GM19467 (cell line): ENCODE measurements at regions not wholly inside any gene's neighbourhood (a gene's known extent, or its start where the extent isn't known, plus 50 kb on each side); places are given as distances from the start of the nearest gene placed in this dataset.
"Not testable (repeated sequence)": the region's sequence is repeated elsewhere in the genome, so short reads cannot be mapped to it uniquely, and the experiment has no call there.

Experiments
- ATAC-seq: cut with Tn5 transposase; IDR thresholded peaks from one replicate; pipeline ENCODE4 v1.9.1; 2021; ENCODE audit warnings: mild to moderate bottlenecking, moderate library complexity; ENCODE audit not compliant: unreplicated experiment

DNA sequence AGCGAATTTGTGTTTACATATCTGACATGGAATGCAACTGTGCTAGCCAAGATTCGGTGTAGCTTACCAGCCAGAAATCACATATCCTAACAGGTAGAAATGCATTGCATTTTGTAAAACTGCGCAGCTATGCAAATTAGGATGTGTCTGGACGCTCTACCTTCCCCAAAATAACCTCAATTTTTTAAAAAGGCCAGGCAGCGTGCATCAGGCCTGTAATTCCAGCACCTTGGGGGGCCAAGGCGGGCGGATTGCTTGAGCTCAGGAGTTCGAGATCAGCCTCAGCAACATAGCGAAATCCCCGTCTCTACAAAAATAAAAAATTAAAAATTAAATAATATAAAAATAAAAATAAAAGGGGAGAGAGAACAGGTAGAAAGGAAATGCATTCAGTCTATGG, 305.0 kb downstream of the TYW1 start:
- no peak for ATAC-seq

GRCh38 chr7:67302113-67303039, 305.7 kb downstream of the TYW1 start:
- peak; percentile 91 for ATAC-seq

DNA sequence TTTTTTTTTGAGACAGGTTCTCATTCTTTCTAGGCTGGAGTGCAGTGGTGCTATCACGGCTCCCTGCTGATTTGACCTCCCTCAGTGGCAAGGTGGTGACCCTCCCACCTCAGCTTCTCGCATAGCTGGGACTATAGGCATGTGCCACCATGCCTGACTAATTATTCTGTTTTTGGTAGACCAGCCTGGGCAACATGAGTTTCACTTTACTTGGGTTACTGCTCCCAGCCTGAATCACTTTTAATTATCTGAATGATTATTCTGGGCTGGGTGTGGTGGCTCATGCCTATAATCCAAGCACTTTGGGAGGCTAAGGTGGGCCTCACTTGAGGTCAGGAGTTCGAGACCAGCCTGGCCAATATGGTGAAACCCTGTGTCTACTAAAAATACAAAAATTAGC, 308.2 kb downstream of the TYW1 start:
- not testable (repeated sequence) for ATAC-seq

DNA sequence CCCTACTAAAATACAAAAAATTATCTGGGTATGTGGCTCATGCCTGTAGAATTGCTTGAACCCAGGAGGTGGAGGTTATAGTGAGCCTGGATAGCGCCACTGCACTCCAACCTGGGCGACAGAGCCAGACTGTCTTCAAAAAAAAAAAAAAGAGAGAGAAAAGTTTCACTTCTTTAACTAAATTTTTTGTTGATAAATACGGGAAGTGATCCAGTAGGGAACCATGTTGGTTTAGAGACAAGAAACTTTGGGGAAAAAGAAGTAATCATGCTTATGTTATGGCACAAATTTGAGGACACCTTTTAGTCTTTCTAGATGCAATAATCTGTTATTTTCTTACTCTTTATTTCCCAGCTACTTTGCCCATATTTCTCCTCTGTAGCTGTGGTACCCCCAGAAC, 309.7 kb downstream of the TYW1 start:
- ATAC-seq: no peak

GRCh38 chr7:67309764-67310549, 313.3 kb downstream of the TYW1 start:
- no peak for ATAC-seq

GRCh38 chr7:67311901-67312300, 315.3 kb downstream of the TYW1 start:
- no peak for ATAC-seq

- no peak for ATAC-seq
These were observed 316.6 kb downstream of the TYW1 start for GRCh38 chr7:67313213-67313612.

DNA sequence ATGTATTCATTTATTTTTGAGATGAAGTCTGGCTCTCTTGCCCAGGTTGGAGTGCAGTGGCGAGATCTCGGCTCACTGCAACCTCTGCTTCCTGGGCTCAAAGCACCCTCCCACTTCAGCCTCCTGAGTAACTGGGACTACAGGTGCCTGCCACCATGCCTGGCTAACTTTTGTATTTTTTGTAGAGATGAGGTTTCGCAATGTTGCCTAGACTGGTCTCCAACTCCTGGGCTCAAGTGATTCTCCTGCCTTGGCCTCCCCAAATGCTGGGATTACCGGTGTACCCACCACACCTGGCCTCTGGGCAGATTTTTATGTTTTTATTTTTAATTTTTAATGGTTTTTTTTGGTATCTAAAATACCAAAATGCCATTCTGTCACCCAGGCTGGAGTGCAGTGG, 320.3 kb downstream of the TYW1 start:
- not testable (repeated sequence) for ATAC-seq

- not testable (repeated sequence) for ATAC-seq
These were observed 331.6 kb downstream of the TYW1 start for GRCh38 chr7:67328257-67328656.

DNA sequence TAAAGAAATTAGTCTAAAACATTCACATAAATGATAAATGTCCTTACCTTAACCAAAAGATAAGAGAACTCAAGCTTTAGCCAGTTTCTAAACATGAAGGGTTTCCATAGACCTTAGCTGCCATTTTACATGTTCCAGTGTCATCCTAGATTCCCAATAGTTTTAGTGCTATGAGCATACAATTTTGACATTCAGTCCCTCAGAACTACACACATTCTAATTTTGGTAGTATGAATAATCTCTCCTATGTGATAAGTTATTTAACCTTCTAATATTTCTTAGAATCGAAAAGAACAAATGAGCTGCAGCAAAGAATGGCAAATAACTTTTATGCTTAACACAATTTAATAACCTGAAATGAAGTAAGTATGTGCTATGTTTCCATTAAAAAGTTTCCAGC, 338.5 kb downstream of the TYW1 start:
- not testable (repeated sequence) for ATAC-seq

DNA sequence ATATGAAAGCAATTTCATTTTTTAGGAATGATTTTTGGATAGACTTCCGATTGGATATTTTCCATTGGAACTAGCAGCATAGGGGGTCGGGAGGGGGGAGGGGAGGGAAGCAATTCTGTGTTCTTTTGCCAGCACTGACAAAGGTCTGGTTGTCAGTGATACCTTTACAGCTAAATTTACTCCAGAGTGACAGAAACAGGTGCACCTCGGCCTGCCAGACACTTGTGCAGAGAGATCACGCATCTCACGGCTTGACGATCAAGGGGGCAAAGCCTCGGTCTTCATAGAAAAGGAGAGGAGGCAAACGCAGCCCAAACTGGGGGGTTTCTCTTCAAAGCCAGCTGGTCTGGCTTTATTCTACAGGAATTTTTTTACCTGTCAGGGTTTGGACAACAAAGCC, 339.0 kb downstream of the TYW1 start:
- ATAC-seq: not testable (repeated sequence)

DNA sequence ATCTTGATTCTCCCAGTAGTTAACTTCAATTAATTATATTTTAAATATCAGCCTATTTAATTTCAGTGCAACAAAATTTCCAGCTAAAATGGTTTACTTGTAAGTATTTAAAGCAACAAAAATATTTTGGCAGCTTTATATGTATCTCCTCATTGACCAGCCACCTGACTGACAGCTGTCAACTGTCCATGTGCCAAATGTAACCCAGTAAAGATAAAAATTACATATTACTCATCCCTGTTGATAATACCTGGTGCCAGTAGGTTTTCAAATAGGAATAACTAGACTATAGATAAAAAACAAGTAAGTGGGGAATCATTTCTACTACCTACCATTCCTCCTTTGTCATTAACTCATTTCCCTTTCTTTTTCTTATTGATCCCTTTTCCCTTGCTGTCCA, 341.9 kb downstream of the TYW1 start:
- not testable (repeated sequence) for ATAC-seq

GRCh38 chr7:67341153-67341768, 344.6 kb downstream of the TYW1 start:
- ATAC-seq: no peak

DNA sequence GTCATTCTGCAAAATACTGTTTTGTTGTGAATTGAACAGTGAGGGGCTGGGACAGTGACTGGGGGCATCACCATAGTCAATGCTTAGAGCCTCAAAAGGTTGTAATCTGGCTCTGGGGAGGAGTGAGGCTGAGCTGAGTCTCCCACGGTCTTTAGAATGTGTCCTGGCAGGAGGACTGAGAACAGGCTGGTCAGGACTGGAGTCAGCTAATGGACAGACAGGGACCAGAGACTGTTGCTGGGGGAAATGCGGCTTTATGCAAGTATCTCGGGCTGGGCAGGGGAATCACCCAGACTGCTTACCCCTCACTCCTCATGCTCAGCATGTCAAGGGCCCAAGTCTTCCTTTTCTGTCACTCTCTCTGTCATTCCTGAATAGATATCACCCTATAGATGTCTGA, 346.5 kb downstream of the TYW1 start:
- no peak for ATAC-seq

GRCh38 chr7:67343572-67343971, 346.9 kb downstream of the TYW1 start:
- ATAC-seq: no peak

- ATAC-seq: no peak
These were observed 348.0 kb downstream of the TYW1 start for GRCh38 chr7:67344481-67345193.

DNA sequence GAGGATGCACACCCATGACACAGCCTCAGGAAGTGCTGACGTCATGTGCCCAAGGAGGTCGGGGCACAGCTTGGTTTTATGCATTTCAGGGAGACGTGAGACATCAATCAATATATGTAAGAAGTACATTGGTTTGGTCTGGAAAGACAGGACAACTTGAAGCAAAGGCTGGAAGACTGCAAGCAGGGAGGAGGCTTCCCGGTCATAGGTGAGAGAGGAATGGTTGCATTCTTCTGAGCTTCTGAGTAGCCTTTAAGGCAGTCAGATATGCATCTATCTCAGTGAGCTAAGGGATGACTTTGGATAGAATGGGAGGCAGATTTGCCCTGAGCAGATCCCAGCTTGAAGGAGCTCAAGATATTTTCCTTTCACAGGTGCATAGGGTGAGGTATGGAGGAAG, 349.5 kb downstream of the TYW1 start:
- no peak for ATAC-seq

- no peak for ATAC-seq
These were observed 350.2 kb downstream of the TYW1 start for GRCh38 chr7:67346876-67347275.

DNA sequence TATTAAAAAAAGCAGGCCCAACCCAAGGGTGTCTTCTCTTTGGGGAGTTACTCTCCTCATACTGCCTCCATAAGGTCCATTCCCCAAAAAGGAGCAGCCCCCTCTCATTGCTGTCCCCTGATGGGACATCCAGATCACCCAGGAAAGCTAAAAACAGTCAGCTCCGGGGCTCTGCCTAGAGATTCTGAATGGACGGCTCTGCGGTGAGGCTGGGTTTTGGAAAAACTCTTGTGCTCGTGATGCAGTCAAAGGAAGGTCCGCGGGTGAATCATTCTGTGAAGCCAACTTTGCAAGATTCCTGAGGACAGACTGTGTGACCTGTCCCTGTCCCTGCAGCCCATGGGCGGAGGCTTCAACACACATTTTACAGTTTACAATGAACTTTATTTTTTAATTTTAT, 351.5 kb downstream of the TYW1 start:
- ATAC-seq: no peak

DNA sequence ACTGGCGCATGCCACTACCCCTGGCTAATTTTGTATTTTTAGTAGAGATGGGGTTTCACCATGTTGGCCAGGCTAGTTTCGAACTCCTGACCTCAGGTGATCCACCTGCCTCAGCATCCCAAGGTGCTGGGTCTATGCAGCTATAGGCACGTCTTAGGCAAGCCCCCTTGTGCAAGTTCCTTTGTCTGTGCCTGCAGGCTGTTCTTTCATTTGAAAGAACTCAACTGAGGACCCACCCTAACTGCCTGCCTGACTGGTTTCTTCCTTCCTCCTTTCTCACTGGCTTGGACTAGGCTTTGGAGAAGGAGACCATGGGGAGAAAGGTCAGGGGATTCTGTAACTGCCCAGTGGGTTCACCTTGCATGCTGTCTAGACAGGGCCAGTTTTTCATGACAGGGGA, 361.0 kb downstream of the TYW1 start:
- not testable (repeated sequence) for ATAC-seq

DNA sequence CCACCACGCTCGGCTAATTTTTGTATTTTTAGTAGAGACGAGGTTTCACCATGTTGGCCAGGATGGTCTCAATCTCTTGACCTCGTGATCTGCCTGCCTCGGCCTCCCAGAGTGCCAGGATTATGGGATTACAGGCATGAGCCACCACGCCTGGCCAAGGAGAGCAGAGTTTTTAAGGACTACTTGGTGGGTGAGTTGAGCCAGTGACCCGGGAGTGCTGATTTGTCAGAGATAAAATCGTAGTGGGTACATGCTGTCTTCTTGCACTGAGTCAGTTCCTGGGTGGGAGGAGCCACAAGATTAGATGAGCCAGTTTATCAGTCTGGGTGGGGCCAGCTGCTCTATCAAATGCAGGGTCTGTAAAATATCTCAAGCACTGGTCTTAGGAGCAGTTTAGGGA, 361.7 kb downstream of the TYW1 start:
- ATAC-seq: not testable (repeated sequence)
